Trophoblast cell (in vitro differentiated cells and primary cell): ENCODE measurements at regions not wholly inside any gene's neighbourhood (a gene's known extent, or its start where the extent isn't known, plus 50 kb on each side); places are given as distances from the start of the nearest gene placed in this dataset.

ENCODE experiments used
- DNase-seq, 2 donors: peaks; one replicate each; pipeline ENCODE4 v3.0.0-alpha.2; 2016
- H2AFZ ChIP-seq: 2 replicates; pipeline ENCODE4 v1.6.1; 2013; ENCODE audit warnings: low read length, moderate library complexity, mild to moderate bottlenecking; ENCODE audit not compliant: insufficient read depth, poor library complexity
- H2AK5ac ChIP-seq: 2 replicates; pipeline ENCODE4 v1.6.1; 2013; ENCODE audit warnings: mild to moderate bottlenecking, low read length
- H2BK120ac ChIP-seq: 2 replicates; pipeline ENCODE4 v1.6.1; 2013; ENCODE audit warnings: low read length, mild to moderate bottlenecking, moderate library complexity; ENCODE audit not compliant: insufficient read depth, poor library complexity
- H2BK12ac ChIP-seq: 2 replicates; pipeline ENCODE4 v1.6.1; 2013; ENCODE audit warnings: mild to moderate bottlenecking, low read length, moderate library complexity
- H2BK5ac ChIP-seq: 2 replicates; pipeline ENCODE4 v1.6.1; 2013; ENCODE audit warnings: low read length, low read depth, moderate library complexity, mild to moderate bottlenecking; ENCODE audit not compliant: poor library complexity
- H3K14ac ChIP-seq: 2 replicates; pipeline ENCODE4 v1.6.1; 2013; ENCODE audit warnings: mild to moderate bottlenecking, low read length
- H3K18ac ChIP-seq: 2 replicates; pipeline ENCODE4 v1.6.1; 2013; ENCODE audit warnings: mild to moderate bottlenecking, low read length
- H3K23ac ChIP-seq: 2 replicates; pipeline ENCODE4 v1.6.1; 2013; ENCODE audit warnings: low read length
- H3K27ac ChIP-seq: 2 replicates; pipeline ENCODE4 v1.5.1; 2013; ENCODE audit warnings: low read depth, mild to moderate bottlenecking, inconsistent platforms, low read length, moderate library complexity
- H3K27me3 ChIP-seq: 2 replicates; pipeline ENCODE4 v1.6.1; 2013; ENCODE audit warnings: inconsistent platforms, mild to moderate bottlenecking, low read length, moderate library complexity; ENCODE audit not compliant: insufficient read depth
- H3K36me3 ChIP-seq, 2 experiments: 1 replicate in 1 of 2; 2 replicates in 1 of 2; pipeline ENCODE4 v1.6.1; 2013; ENCODE audit warnings: low read length in 2 of 2, mild to moderate bottlenecking in 2 of 2, moderate library complexity in 1 of 2; ENCODE audit not compliant: insufficient read depth in 2 of 2, control insufficient read depth in 1 of 2
- H3K4ac ChIP-seq: 2 replicates; pipeline ENCODE4 v1.6.1; 2013; ENCODE audit warnings: low read depth, mild to moderate bottlenecking, low read length, moderate library complexity
- H3K4me1 ChIP-seq, 2 experiments: 1 replicate in 1 of 2; 2 replicates in 1 of 2; pipeline ENCODE4 v1.6.1; 2013; ENCODE audit warnings: low read length in 2 of 2, mild to moderate bottlenecking in 2 of 2, moderate library complexity in 1 of 2; ENCODE audit not compliant: insufficient read depth in 2 of 2, control insufficient read depth in 1 of 2
- H3K4me2 ChIP-seq: 2 replicates; pipeline ENCODE4 v1.6.1; 2013; ENCODE audit warnings: inconsistent platforms, mild to moderate bottlenecking, low read length, moderate library complexity
- H3K4me3 ChIP-seq: 2 replicates; pipeline ENCODE4 v1.5.1; 2013; ENCODE audit warnings: mild to moderate bottlenecking, low read depth, low read length, inconsistent platforms
- H3K79me1 ChIP-seq: one replicate; pipeline ENCODE4 v1.6.1; 2013; ENCODE audit warnings: low read length
- H3K79me2 ChIP-seq: 2 replicates; pipeline ENCODE4 v1.6.1; 2013; ENCODE audit warnings: low read length, mild to moderate bottlenecking; ENCODE audit not compliant: control insufficient read depth, insufficient read depth, poor library complexity
- H3K9ac ChIP-seq: 2 replicates; pipeline ENCODE4 v1.6.1; 2013; ENCODE audit warnings: mild to moderate bottlenecking, low read length
- H3K9me3 ChIP-seq: 2 replicates; pipeline ENCODE4 v1.6.1; 2013; ENCODE audit warnings: low read depth, mild to moderate bottlenecking, control low read depth, inconsistent platforms, low read length; ENCODE audit not compliant: insufficient read depth
- H4K12ac ChIP-seq: 2 replicates; pipeline ENCODE4 v1.6.1; 2013; ENCODE audit warnings: low read depth, mild to moderate bottlenecking, low read length, moderate library complexity
- H4K8ac ChIP-seq: 2 replicates; pipeline ENCODE4 v1.6.1; 2013; ENCODE audit warnings: low read depth, mild to moderate bottlenecking, low read length, moderate library complexity
- H4K91ac ChIP-seq: one replicate; pipeline ENCODE4 v1.6.1; 2013; ENCODE audit warnings: low read depth, mild to moderate bottlenecking, low read length, moderate library complexity
- WGBS: extraction: QIAGEN DNeasy Blood & Tissue Kit; methylation state at CpG from one replicate; pipeline ENCODE4 v1.1.7; 2013; ENCODE audit warnings: missing lambda C conversion rate; ENCODE audit not compliant: insufficient read length, insufficient coverage; ENCODE audit errors: extremely low coverage; 5-methylcytosine and 5-hydroxymethylcytosine counted together

DNA sequence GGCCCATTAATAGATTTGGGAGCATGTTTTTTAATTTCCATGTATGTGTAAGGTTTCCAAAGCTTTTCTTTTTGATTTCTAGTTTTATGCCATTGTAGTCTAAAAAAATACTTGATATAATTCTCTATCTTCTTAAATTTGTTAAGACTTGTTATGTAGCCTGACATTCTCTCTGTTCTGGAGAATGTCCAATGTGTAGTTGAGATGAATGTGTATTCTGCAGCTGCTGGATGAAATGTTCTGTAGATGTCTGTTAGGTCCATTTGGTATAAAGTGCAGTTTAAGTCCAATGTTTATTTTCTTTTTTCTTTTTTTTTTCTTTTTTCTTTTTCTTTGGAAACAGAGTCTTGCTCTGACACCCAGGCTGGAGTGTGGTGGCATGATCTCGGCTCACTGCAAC lies 378.5 kb upstream of the MAD2L1 start:
- DNase-seq: no peak
- no peaks in the 10 kb centered on the region for H3K27me3 ChIP-seq
- H3K18ac ChIP-seq: no peak overlapping the region

DNA sequence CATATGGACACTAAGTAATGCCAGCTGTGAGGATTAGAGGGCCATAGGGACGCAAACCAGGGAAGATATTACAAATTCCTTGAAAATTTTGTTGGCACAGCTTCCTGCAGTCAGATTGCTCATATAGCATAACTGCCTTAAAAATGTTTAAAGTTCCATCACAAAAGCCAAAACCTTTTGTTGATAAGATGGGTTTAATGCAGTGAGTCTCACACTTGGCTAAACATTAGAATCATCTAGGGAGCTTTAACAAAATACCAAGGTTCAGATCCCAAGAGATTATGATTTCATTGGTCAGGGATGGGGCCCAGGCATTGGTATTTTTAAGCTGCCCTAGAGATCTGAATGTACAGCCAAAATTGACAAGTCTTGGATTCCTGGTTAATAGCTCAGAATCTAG lies 376.5 kb upstream of the MAD2L1 start:
- Histone ChIP-seq H3K4me1 (no peaks in the 10 kb centered on the region), H2BK120ac (no peak overlapping the region), H3K14ac (no peak overlapping the region), H3K9me3 (no peaks in the 10 kb centered on the region), H2BK5ac (no peak overlapping the region), H3K4me2 (no peak overlapping the region), H3K27me3 (no peaks in the 10 kb centered on the region), H3K18ac (no peak overlapping the region), H4K8ac (no peak overlapping the region), H3K4ac (no peak overlapping the region), H2AFZ (no peak overlapping the region), H3K4me3 (no peak overlapping the region), H3K27ac (no peak overlapping the region), H4K91ac (no peak overlapping the region), H3K36me3 (no peaks in the 10 kb centered on the region), H2AK5ac (no peak overlapping the region), H3K79me1 (no peaks in the 10 kb centered on the region), H3K23ac (no peak overlapping the region), H3K79me2 (no peaks in the 10 kb centered on the region), H3K9ac (no peak overlapping the region), H4K12ac (no peak overlapping the region), H2BK12ac (no peak overlapping the region)
- no peak for DNase-seq
- WGBS: no CpG with 5 or more reads among the region's 1 CpG

More for the DNA sequence above, 378.5 kb upstream of the MAD2L1 start:
- Histone ChIP-seq H4K91ac (no peak overlapping the region), H3K79me1 (no peaks in the 10 kb centered on the region), H3K36me3 (no peaks in the 10 kb centered on the region), H2AFZ (no peak overlapping the region), H3K4ac (no peak overlapping the region), H3K27ac (no peak overlapping the region), H4K12ac (no peak overlapping the region), H2BK12ac (no peak overlapping the region), H2BK120ac (no peak overlapping the region), H3K4me1 (no peaks in the 10 kb centered on the region), H3K23ac (no peak overlapping the region), H2AK5ac (no peak overlapping the region), H3K14ac (no peak overlapping the region), H4K8ac (no peak overlapping the region), H3K4me2 (no peak overlapping the region), H3K9ac (no peak overlapping the region), H3K9me3 (no peaks in the 10 kb centered on the region), H3K4me3 (no peak overlapping the region), H3K79me2 (no peaks in the 10 kb centered on the region), H2BK5ac (no peak overlapping the region)
- WGBS: no CpG with 5 or more reads among the region's 1 CpG

DNA sequence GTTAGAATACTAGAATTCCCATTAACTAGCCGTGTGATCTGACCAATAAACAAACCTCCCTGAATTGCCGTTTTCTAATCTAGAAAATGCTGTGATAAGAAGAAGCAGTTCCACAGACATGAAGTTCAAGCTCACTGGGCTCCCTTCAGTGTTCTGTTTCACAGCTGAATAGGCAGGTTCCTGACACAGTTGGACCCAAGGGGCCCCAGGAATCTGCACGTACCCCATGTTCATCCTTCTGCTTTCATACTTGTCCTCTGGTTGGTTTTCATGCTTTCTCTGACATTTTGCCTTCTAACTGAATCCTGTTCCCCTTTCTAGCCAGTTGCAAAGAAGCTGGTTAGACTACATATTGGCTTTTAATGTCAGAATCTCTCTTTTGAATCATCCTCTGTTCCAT lies 374.1 kb upstream of the MAD2L1 start:
- Histone ChIP-seq H2BK5ac (no peak overlapping the region), H2BK120ac (no peak overlapping the region), H3K79me1 (no peaks in the 10 kb centered on the region), H3K23ac (no peak overlapping the region), H4K8ac (no peak overlapping the region), H3K4ac (no peak overlapping the region), H3K79me2 (no peaks in the 10 kb centered on the region), H3K4me1 (no peaks in the 10 kb centered on the region), H3K4me3 (no peak overlapping the region), H2AFZ (no peak overlapping the region), H3K27ac (no peak overlapping the region), H4K91ac (no peak overlapping the region), H3K9ac (no peak overlapping the region), H3K27me3 (no peaks in the 10 kb centered on the region), H4K12ac (no peak overlapping the region), H3K36me3 (no peaks in the 10 kb centered on the region), H3K9me3 (no peaks in the 10 kb centered on the region), H3K14ac (no peak overlapping the region), H2AK5ac (no peak overlapping the region), H3K4me2 (no peak overlapping the region), H2BK12ac (no peak overlapping the region), H3K18ac (no peak overlapping the region)
- DNase-seq: no peak
- WGBS: no CpG with 5 or more reads among the region's 3 CpGs

DNA sequence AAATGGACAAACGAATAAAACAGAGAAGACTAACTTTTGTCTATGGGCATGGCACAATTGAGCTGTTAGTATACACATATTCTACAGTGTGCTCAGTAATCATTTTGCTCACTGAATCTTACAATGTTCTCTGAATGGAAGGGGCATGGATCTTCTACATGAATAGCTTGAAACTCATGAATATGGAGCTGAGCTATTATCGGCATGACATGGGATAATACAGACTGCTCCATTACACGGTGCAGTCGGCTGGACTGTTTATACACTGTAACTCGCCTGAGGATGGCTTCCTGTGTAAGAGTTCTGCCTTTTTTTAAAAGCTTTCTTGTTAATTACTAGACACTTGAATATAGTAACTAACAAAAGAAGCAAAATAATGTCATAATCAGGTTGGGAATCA lies 368.5 kb upstream of the MAD2L1 start:
- Histone ChIP-seq H4K91ac (no peak overlapping the region), H3K4me2 (no peak overlapping the region), H3K4ac (no peak overlapping the region), H3K23ac (no peak overlapping the region), H4K8ac (no peak overlapping the region), H3K4me1 (no peaks in the 10 kb centered on the region), H3K18ac (no peak overlapping the region), H3K9me3 (no peaks in the 10 kb centered on the region), H3K9ac (no peak overlapping the region), H4K12ac (no peak overlapping the region), H2BK12ac (no peak overlapping the region), H2AK5ac (no peak overlapping the region), H3K27me3 (no peaks in the 10 kb centered on the region), H3K36me3 (no peaks in the 10 kb centered on the region), H2AFZ (no peak overlapping the region), H3K14ac (no peak overlapping the region), H3K4me3 (no peak overlapping the region), H2BK120ac (no peak overlapping the region), H3K79me2 (no peaks in the 10 kb centered on the region), H2BK5ac (no peak overlapping the region), H3K79me1 (no peaks in the 10 kb centered on the region), H3K27ac (no peak overlapping the region)
- WGBS: no CpG with 5 or more reads among the region's 5 CpGs
- no peak for DNase-seq
